NB4 (cell line): ENCODE measurements at regions not wholly inside any gene's neighbourhood (a gene's known extent, or its start where the extent isn't known, plus 50 kb on each side); places are given as distances from the start of the nearest gene placed in this dataset.

Source experiments
- MYC ChIP-seq: IDR thresholded peaks from 2 replicates; pipeline ENCODE4 v1.6.1; 2011; ENCODE audit warnings: low read depth, low read length
- POLR2A ChIP-seq: IDR thresholded peaks from 2 replicates; pipeline ENCODE4 v1.6.1; 2011; ENCODE audit warnings: mild to moderate bottlenecking; ENCODE audit not compliant: insufficient read length; ENCODE audit errors: extremely low read depth
- TF ChIP-seq, protein P1 (sequence below): IDR thresholded peaks from one replicate; pipeline ENCODE4 v1.5.1; 2012; ENCODE audit warnings: low read depth, low read length
- TF ChIP-seq, protein P2 (sequence below): IDR thresholded peaks from 2 replicates; pipeline ENCODE4 v1.6.1; 2011; ENCODE audit warnings: low read depth, low read length

GRCh38 chr10:71052708-71053107 lies 159.7 kb upstream of the UNC5B start:
- TF ChIP-seq, protein P1, sequence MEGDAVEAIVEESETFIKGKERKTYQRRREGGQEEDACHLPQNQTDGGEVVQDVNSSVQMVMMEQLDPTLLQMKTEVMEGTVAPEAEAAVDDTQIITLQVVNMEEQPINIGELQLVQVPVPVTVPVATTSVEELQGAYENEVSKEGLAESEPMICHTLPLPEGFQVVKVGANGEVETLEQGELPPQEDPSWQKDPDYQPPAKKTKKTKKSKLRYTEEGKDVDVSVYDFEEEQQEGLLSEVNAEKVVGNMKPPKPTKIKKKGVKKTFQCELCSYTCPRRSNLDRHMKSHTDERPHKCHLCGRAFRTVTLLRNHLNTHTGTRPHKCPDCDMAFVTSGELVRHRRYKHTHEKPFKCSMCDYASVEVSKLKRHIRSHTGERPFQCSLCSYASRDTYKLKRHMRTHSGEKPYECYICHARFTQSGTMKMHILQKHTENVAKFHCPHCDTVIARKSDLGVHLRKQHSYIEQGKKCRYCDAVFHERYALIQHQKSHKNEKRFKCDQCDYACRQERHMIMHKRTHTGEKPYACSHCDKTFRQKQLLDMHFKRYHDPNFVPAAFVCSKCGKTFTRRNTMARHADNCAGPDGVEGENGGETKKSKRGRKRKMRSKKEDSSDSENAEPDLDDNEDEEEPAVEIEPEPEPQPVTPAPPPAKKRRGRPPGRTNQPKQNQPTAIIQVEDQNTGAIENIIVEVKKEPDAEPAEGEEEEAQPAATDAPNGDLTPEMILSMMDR = no peak
- TF ChIP-seq POLR2A (no peak), MYC (no peak)
- TF ChIP-seq, protein P2, sequence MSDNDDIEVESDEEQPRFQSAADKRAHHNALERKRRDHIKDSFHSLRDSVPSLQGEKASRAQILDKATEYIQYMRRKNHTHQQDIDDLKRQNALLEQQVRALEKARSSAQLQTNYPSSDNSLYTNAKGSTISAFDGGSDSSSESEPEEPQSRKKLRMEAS = no peak
